GM20000 (cell line): ENCODE measurements at regions not wholly inside any gene's neighbourhood (a gene's known extent, or its start where the extent isn't known, plus 50 kb on each side); places are given as distances from the start of the nearest gene placed in this dataset.

Source experiments
- DNase-seq: peaks from one replicate; pipeline ENCODE4 v3.0.0; 2012; ENCODE audit warnings: low spot score
- CTCF ChIP-seq: IDR thresholded peaks from 2 replicates; pipeline ENCODE4 v1.5.1; 2012; ENCODE audit warnings: mild to moderate bottlenecking, control low read depth; ENCODE audit errors: extremely low read depth, missing control alignments

GRCh38 chr4:165751882-165752281 is 121.2 kb upstream of the TLL1 start:
- TF ChIP-seq CTCF = no peak
- no peak for DNase-seq

GRCh38 chr4:165754664-165755063 is 118.4 kb upstream of the TLL1 start:
- no peak for DNase-seq
- no peak for TF ChIP-seq CTCF

GRCh38 chr4:165756836-165757235 is 116.2 kb upstream of the TLL1 start:
- DNase-seq = no peak
- no peak for TF ChIP-seq CTCF

GRCh38 chr4:165757451-165757850 is 115.6 kb upstream of the TLL1 start:
- no peak for TF ChIP-seq CTCF
- no peak for DNase-seq

- no peak for DNase-seq
Measured at GRCh38 chr4:165758086-165758485, 115.0 kb upstream of the TLL1 start.

GRCh38 chr4:165760182-165760581 is 112.9 kb upstream of the TLL1 start:
- TF ChIP-seq CTCF = no peak
- DNase-seq = no peak

More at GRCh38 chr4:165758086-165758485, 115.0 kb upstream of the TLL1 start:
- TF ChIP-seq CTCF = no peak

GRCh38 chr4:165761963-165762362 is 111.1 kb upstream of the TLL1 start:
- DNase-seq = no peak

More at GRCh38 chr4:165761963-165762362, 111.1 kb upstream of the TLL1 start:
- no peak for TF ChIP-seq CTCF
